Caki2 (cell line): ENCODE measurements at regions not wholly inside any gene's neighbourhood (a gene's known extent, or its start where the extent isn't known, plus 50 kb on each side); places are given as distances from the start of the nearest gene placed in this dataset.
"Not testable (repeated sequence)": the region's sequence is repeated elsewhere in the genome, so short reads cannot be mapped to it uniquely, and the experiment has no call there.

Source experiments
- DNase-seq: peaks from one replicate; pipeline ENCODE4 v3.0.0-alpha.2; 2015; ENCODE audit warnings: low read depth
- in situ Hi-C: cut with HindIII; loops from 2 replicates; pipeline ENCODE4 v1.10.0; 2016; ENCODE audit warnings: low sequenced_read_pairs, low pct_unique_long_range_greater_than_20kb, mixed read lengths

DNA sequence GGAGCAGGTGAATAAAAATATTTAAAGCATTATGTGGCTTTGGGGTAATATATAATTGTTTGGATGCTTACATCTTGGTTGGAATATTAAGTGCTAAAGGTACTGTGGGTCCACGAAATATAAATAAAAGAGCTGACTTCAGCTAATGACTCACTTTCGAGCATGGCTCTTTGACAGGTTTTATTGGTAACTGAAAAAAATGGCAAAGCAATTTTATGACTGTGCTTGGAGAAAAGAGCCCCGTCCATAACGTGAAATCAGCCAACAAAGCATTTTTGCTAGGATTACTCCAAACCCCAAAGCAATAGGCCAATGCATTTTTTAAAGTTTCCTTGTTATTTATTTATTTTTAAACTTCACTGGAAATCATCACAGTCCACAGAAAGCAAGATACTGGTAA is 397.2 kb upstream of the CDH19 start:
- no peak for DNase-seq

DNA sequence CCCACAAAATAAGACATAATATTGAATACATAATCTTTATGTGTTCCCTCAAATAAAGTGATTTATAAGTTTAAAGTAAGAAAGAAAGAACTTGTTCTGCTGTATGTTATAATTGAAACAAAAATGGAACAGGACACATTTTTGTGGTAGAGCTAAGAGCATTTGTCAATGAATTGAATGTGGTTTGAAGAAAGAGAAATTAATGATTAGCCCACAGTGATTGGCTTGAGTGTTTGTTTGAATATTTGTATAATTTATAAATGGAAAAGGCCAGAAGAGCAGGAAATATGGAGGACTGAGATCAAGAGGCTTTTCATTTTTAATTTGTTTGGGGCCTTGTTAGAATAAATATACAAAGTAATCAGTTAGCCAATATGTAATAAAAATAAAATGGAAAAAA is 395.1 kb upstream of the CDH19 start:
- DNase-seq: no peak
- in situ Hi-C loops: no loop called here

More for the DNA sequence above, 397.2 kb upstream of the CDH19 start:
- in situ Hi-C loops: no loop called here

DNA sequence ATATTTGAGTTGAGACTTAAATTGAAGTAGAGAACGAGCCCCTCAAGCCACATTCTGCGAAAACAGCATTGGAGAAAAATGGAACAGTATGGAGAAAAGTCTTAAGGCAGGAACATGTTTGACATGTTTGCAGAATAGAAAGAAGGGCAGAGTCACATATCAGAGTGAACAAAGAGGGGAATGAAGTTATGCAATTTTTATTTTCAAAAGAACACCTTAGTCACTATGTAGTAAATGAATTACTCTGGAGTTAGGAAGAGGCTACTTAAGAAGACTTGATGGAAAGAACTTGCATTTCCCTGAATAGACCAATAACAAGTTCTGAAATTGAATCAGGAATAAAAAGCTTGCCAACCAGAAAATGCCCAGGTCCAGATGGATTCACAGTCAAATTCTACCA is 391.4 kb upstream of the CDH19 start:
- in situ Hi-C loops: no loop called here
- DNase-seq: no peak

DNA sequence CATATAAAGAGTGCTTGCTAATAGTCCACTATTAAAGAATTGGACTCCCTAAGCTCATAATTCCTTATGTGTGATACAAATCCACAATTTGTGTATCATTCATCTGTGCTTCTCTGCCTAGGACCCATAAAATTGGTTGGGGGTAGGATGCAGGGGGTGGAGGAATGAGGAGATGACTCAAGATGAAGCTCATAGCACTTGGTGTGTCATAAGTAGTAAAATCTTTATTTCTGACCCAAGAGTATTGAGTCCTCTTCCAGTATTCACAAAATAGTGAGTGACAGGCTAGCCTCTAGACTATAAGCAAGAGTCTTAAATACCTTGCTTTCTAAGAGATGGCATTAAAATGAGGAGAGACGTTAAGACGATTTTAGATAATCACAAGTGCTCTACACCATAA is 390.9 kb upstream of the CDH19 start:
- in situ Hi-C loops: no loop called here
- DNase-seq: no peak

DNA sequence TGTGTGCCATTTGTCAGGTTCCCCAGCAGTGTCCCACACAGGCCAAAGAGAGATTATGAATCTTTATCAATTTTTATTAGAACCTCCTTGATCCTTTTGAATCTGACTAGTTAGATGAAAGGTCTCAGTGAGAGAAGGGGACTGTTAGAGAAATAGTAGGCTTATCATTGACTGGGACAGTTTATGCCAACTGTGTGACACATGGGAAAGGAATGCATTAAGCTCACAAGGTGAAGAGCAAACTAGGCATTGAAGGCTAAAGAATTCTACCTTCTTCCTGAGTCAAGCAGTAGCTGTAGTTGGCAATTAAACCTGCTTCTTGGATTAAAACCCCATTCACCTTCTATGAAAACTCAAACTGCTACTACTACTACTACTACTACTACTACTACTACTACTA is 389.6 kb upstream of the CDH19 start:
- in situ Hi-C loops: no loop called here
- DNase-seq: peak; percentile 44

DNA sequence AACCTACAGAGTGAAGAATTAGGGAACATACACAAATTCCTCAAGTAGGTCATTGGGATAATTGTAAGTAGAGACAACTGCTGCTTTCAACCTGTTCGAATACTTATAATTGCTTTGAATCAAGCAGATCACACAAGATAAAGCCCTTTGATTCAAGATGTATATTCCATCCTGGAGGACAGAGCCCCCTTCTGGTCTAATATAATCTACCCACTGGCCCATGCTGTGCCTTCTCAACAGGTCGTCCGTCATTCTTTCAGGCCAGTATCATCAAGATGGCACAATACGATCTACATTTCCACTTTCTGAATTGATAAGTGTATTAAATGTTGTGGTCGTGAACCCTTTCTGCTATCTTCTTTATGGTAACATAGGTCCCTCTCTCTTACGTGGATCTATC is 387.0 kb upstream of the CDH19 start:
- in situ Hi-C loops: no loop called here
- DNase-seq: no peak

DNA sequence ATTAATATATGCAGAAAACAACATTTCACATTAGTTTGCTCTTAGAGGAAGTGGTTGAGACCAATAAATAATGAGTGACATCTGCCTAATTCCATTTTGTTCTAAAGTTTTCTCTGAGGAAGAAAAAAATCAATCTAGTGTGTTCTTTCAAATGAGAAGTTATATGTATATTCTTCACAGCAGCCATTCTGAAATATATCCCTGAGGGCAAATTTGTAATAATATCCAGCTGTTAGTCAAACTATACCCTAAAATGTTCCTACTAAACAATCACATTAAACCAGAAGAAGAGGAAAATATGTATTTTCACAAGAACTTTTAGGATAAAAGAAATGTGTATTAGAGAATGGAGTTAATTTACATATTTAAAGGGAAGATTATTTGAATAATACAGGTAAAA is 375.1 kb upstream of the CDH19 start:
- no peak for DNase-seq
- in situ Hi-C loops: no loop called here

DNA sequence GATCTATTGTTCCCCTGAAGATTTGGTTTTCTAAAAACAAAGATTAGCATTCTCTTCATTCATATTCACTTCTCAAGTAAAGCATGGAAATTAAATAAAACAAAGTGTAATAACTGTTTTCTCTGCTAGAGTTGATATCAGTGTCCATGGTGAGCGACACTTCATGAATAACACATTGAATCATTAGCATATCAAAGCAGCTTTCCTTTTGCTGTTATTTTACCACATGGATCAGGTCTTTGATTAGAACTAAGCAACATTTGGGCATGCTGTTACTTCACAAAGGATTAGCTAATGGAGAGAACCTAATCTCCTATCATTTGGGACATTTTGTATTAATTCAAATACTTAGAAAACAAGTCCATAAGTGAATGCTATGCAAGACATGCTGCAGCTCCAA is 368.8 kb upstream of the CDH19 start:
- no peak for DNase-seq
- in situ Hi-C loops: no loop called here

DNA sequence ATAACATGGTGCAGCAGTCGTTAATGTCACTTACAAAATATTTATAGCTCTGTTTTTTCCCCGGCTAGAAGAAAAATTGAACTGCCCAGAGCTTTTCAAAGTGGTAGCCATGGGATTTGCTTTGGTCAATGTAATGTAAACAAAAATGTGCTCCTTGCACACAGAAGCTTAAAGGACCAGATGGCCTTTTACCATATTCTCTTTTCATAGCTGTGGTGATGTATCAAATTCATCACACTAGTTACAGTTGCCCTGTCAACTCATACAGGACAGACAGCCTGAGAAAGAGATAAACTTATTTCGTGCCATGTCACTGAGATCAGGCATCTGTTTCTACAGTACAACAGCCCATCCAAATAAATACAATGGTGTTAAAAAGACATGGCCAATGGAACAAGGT is 368.1 kb upstream of the CDH19 start:
- DNase-seq: no peak
- in situ Hi-C loops: no loop called here

DNA sequence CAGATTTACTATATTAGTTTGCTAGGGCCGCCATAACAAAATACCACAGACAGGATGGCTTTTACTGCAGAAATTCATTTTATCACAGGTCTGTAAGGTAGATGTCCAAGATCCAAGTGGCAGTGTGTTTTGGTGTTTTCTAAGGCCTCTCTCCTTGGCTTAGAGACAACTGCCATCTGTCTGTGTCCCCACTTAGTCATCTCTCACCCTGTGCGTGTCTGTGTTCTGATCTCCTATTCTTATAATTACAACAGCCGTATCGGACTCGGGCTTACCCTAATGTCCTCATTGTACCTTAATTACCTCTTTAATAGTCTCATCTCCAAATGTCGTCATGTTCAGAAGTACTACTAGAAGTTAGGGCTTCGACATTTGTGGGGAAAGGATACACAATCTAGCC is 362.3 kb upstream of the CDH19 start:
- in situ Hi-C loops: no loop called here
- DNase-seq: no peak

DNA sequence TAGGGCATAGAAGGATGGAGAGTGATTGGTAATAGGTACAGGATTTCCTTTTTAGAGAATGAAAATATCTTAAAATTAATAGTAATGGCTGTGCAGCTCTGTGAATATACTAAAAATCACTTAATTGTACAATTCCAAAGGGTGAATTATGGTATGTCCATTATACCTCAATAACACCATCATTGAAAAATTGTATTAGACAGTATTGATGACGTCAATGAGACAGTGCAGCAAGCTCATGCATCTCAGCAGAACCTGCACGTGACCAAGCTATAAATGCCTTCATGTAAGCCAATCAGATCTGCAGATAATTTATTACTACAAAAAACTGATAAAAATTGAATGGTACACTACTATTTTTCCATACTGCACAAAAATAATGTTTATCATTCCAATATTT is 354.4 kb upstream of the CDH19 start:
- in situ Hi-C loops: no loop called here
- no peak for DNase-seq

DNA sequence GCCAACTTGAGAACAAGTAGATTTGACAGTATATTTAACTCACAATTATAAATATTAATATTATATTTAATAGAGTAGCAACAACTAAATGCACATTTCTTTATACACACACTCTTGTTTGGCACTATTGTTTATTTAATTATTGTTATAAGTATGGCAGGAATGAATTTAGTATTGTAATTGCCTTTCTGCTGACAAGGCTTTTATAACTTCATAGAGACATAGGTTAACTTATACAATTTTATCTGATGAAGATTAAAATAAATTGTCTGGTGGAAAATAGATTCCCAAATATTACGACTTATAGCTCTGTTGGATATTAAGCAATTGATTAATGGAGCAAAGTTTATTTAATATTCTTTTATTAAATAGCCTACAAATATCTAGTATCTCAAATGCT is 347.9 kb upstream of the CDH19 start:
- in situ Hi-C loops: no loop called here
- DNase-seq: no peak

DNA sequence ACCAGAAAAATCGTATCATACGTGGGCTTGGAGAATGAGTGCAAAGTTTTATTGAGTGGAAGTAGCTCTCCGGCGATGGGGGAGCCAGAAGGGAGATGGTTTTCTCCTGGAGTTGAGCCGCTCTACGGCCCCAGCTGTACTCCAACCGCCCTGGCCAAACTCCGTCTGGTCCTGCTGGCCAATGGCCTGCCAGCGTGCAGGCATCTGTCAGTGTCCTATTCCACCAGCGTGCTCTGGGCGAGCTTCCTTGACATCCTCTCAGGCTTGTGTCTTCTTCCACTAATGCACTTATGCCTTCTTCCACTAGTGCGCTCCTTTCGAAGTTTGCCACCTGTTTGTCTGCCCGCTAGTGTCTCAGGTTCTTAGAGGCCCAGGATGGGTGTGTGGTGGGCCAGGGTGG is 345.5 kb upstream of the CDH19 start:
- in situ Hi-C loops: no loop called here
- DNase-seq: no peak

DNA sequence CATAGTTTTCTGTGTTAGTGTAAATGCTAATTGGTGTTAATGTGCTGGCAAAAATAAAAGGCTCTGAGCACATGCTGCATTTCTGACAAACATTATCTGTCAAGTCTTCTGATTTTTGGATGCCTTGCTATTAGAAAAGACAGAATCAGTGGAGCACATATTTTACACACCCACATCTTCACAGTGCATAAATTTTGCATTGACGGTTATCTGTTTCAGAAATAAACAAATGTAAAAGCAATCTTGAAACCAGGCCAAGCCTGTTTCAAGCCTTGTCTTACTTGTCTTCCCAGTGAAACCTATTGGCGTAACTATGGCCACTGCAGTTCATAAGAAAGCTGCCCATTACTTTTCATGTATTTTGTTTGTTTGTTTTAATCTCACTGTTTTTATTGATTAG is 333.7 kb upstream of the CDH19 start:
- DNase-seq: no peak
- in situ Hi-C loops: no loop called here

DNA sequence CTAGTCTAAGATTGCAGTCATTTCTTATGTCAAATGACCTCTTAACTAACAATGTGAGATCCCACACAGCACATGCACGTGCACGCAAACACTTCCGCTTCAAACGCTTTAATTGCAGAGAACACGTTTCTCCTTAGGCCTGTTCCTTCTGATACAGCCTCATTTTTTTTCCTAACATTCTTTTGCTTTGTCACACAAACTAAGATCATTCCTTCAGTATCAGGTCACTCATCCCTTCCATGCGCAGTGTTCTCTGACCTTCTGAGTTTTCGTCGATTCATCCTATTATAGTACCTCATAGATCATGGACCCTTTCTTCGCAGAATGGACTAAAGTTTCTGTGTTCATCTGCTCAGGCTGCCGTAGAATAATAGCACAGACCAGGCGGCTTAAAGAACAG is 327.1 kb upstream of the CDH19 start:
- DNase-seq: no peak
- in situ Hi-C loops: no loop called here

DNA sequence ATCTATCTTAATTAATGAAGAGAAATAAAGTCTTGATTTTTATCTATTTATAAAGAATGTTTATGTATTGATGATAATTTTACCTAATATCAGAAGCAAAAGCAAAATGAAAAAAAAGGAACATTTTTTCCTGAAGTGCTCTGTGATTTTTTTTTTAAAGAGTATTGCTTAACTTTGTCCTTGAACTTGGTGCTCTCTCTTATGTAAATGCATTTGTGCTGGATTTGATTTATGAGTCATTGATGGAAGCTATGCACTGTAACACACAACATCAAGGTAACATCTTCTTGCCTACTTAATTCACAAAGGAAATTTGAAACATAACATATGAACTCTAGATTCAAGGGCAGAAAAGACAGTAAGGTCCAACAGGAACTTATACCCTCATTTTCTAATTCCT is 312.9 kb upstream of the CDH19 start:
- DNase-seq: no peak
- in situ Hi-C loops: no loop called here

DNA sequence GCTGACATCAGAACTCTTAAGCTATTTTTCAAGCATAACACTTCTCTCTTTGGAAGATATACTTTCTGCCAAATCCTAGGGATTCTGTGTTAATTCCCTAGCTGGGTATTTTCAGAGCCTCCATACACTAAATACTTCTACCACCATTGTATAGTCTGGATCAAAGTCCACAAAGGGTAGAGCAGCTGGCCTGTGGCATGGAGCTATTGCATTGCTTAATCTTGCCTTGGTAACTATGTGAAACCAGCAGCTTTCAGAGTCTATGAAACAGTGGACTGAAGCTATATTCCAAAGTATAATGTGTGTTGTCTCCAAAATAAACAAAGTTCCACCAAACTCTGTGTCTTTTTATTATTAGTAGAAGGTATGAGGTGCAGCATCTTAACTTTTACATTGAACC is 296.9 kb upstream of the CDH19 start:
- in situ Hi-C loops: no loop called here
- no peak for DNase-seq

DNA sequence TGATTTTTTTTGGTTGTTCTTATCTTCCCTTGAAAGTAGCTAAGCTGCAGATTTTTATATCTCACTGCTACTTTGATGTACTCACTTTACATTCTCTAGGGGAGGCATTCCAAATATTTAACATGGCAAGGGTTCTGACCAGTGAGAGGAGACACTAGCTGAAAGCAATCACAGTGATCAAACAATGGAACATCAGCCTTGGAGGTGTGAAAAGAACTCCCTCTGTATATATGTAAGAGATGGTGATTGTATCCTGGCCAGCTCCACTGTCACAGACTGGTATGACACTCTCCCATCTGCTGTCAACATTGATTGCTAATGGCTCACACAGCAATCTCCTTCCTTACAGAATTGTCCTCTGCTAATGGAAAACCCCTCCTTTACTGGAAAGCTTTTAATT is 291.7 kb upstream of the CDH19 start:
- no peak for DNase-seq
- in situ Hi-C loops: no loop called here

DNA sequence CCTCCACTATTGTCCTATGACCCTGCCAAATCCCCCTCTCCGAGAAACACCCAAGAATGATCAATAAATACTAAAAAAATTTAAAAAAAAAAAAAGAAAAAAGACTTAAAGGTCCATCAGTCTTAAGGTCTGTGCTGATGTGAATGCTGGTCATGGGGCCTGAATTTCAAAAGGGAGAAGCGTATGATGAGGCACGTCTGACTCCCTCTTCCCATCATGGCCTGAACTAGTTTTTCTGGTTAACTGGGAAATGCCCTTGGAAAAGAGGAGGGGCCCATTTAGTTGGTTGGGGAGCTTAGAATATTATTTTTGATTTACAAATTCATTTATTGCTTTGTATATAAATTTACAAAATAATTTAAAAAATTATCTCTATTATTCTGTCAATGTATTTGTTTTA is 291.0 kb upstream of the CDH19 start:
- in situ Hi-C loops: no loop called here

DNA sequence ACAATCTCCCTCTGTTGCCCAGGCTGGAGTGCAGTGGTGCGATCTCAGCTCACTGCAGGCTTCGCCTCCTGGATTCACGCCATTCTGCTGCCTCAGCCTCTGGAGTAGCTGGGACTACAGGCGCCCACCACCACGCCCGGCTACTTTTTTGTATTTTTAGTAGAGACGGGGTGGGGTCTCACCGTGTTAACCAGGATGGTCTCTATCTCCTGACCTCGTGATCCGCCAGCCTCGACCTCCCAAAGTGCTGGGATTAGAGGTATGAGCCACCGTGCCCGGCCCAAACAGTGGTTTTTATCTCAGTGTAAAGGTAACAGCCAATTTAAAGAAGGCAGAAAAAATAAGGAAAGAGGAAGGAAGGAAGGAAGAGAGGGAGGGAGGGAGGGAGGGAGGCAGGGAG is 288.5 kb upstream of the CDH19 start:
- DNase-seq, in situ Hi-C loops: not testable (repeated sequence)

More for the DNA sequence above, 291.0 kb upstream of the CDH19 start:
- no peak for DNase-seq

DNA sequence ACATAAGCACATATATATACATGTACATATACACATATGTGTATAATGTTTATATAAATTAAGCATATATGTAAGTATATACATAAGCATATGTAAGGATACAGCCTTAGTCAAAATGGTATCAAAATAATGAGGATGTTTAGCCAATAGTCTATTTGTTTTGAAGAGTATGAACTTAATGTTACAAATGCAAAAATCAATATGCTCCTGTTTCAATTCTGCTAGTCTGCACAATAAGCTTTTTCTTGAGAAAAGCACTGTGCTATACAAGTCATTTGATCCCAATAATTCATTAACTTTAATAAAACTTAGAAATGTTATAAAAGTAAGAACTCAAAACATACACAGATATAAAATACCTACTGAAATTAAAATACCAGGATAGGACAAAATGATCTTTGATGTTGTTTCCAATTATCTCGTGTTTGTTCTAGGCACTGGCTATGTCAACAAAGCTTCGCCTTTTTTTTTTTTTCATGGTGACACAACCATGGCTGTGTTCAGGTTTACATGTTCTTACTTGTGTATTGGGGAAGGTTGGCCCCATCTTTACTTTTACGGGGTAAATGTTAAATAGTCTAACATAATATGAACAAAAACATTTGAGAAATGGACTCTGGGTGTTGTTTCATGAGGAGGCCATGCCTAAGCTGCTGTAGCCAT is 271.1 kb upstream of the CDH19 start:
- DNase-seq: no peak
- in situ Hi-C loops: no loop called here
